GM23338 (cell line): ENCODE measurements at regions not wholly inside any gene's neighbourhood (a gene's known extent, or its start where the extent isn't known, plus 50 kb on each side); places are given as distances from the start of the nearest gene placed in this dataset.

Experiments
- ATAC-seq: fragments of 200-7000 bp; cut with Tn5 transposase; 3 replicates; pipeline ENCODE4 v1.9.1; 2020
- DNase-seq: peaks from one replicate; pipeline ENCODE4 v3.0.0-alpha.2; 2015; ENCODE audit warnings: low spot score
- H2AFZ ChIP-seq: fragments of 200-600 bp; sonication (generic); 2 replicates; pipeline ENCODE4 v1.8.0; 2016; ENCODE audit warnings: antibody characterized with exemption, mild to moderate bottlenecking, moderate library complexity
- H3F3A ChIP-seq: fragments of 200-600 bp; sonication (generic); replicated peaks from 2 replicates; pipeline ENCODE4 v1.8.0; 2017; ENCODE audit warnings: antibody characterized with exemption, mixed run types, low read depth
- H3K27ac ChIP-seq: fragments of 200-600 bp; sonication (generic); 2 replicates; pipeline ENCODE4 v1.6.1; 2016; ENCODE audit warnings: low read depth
- H3K27me3 ChIP-seq: fragments of 200-600 bp; sonication (generic); 2 replicates; pipeline ENCODE4 v1.8.0; 2016; ENCODE audit warnings: mild to moderate bottlenecking, mixed run types, moderate library complexity; ENCODE audit not compliant: insufficient read depth
- H3K36me3 ChIP-seq: fragments of 200-600 bp; sonication (generic); 2 replicates; pipeline ENCODE4 v1.8.0; 2016; ENCODE audit warnings: mild to moderate bottlenecking; ENCODE audit not compliant: insufficient read depth
- H3K4me1 ChIP-seq: fragments of 200-600 bp; sonication (generic); 2 replicates; pipeline ENCODE4 v1.8.0; 2016; ENCODE audit warnings: mild to moderate bottlenecking, moderate library complexity; ENCODE audit not compliant: insufficient read depth
- H3K4me2 ChIP-seq: fragments of 200-600 bp; sonication (generic); 2 replicates; pipeline ENCODE4 v1.7.1; 2017; ENCODE audit warnings: mixed run types
- H3K4me3 ChIP-seq: fragments of 200-600 bp; sonication (generic); 2 replicates; pipeline ENCODE4 v1.6.1; 2016; ENCODE audit warnings: mixed run types
- H3K79me2 ChIP-seq: fragments of 200-600 bp; sonication (generic); replicated peaks from 2 replicates; pipeline ENCODE4 v1.8.0; 2017; ENCODE audit warnings: mild to moderate bottlenecking; ENCODE audit not compliant: insufficient read depth
- H3K9me2 ChIP-seq: fragments of 200-600 bp; sonication (generic); 2 replicates; pipeline ENCODE4 v1.8.0; 2017; ENCODE audit not compliant: insufficient read depth
- H4K20me1 ChIP-seq: fragments of 200-600 bp; sonication (generic); replicated peaks from 2 replicates; pipeline ENCODE4 v1.8.0; 2017; ENCODE audit warnings: mild to moderate bottlenecking; ENCODE audit not compliant: insufficient read depth
- H3K27ac Mint-ChIP-seq: 2 replicates; pipeline ENCODE4 v1.8.0; 2020; ENCODE audit warnings: inconsistent platforms, mild to moderate bottlenecking, moderate library complexity, mixed read lengths
- H3K27me3 Mint-ChIP-seq: 3 replicates; pipeline ENCODE4 v1.8.0; 2022; ENCODE audit warnings: low read depth, mild to moderate bottlenecking, moderate library complexity, mixed read lengths, inconsistent platforms; ENCODE audit not compliant: insufficient read depth, poor library complexity
- H3K36me3 Mint-ChIP-seq: 3 replicates; pipeline ENCODE4 v1.8.0; 2021; ENCODE audit warnings: low read depth, mild to moderate bottlenecking, inconsistent platforms, moderate library complexity, mixed read lengths
- H3K4me1 Mint-ChIP-seq: 3 replicates; pipeline ENCODE4 v1.8.0; 2020; ENCODE audit warnings: mild to moderate bottlenecking, inconsistent platforms, mixed read lengths
- H3K4me3 Mint-ChIP-seq: 3 replicates; pipeline ENCODE4 v1.8.0; 2021; ENCODE audit warnings: moderate library complexity, mild to moderate bottlenecking, inconsistent platforms, mixed read lengths
- H3K9me3 Mint-ChIP-seq: 3 replicates; pipeline ENCODE4 v1.8.0; 2020; ENCODE audit warnings: moderate library complexity, mild to moderate bottlenecking, inconsistent platforms, mixed read lengths
- CREB1 ChIP-seq: fragments of 250-450 bp; sonication (Bioruptor Pico); IDR thresholded peaks from 2 replicates; pipeline ENCODE4 v1.5.0; 2020; ENCODE audit warnings: low read depth, mild to moderate bottlenecking, moderate library complexity
- EZH2phosphoT487 ChIP-seq: fragments of 200-600 bp; sonication (generic); IDR thresholded peaks from one replicate; pipeline ENCODE4 v1.8.1; 2018; ENCODE audit warnings: antibody characterized with exemption; ENCODE audit not compliant: unreplicated experiment
- JUNB ChIP-seq: IDR thresholded peaks from one replicate; pipeline ENCODE4 v1.6.1; 2016; ENCODE audit warnings: antibody characterized with exemption; ENCODE audit not compliant: unreplicated experiment
- NANOG ChIP-seq: IDR thresholded peaks from 2 replicates; pipeline ENCODE4 v1.6.1; 2016; ENCODE audit warnings: antibody characterized with exemption, borderline replicate concordance
- POLR2AphosphoS5 ChIP-seq: IDR thresholded peaks from 2 replicates; pipeline ENCODE4 v1.6.1; 2016; ENCODE audit warnings: antibody characterized with exemption, low read depth
- STAT1 ChIP-seq: IDR thresholded peaks from one replicate; pipeline ENCODE4 v1.6.1; 2016; ENCODE audit warnings: antibody characterized with exemption; ENCODE audit not compliant: unreplicated experiment
- TF ChIP-seq, protein P1 (sequence below): fragments of 250-450 bp; sonication (Bioruptor Pico); IDR thresholded peaks from 2 replicates; pipeline ENCODE4 v1.5.0; 2020; ENCODE audit warnings: mild to moderate bottlenecking, moderate library complexity

DNA sequence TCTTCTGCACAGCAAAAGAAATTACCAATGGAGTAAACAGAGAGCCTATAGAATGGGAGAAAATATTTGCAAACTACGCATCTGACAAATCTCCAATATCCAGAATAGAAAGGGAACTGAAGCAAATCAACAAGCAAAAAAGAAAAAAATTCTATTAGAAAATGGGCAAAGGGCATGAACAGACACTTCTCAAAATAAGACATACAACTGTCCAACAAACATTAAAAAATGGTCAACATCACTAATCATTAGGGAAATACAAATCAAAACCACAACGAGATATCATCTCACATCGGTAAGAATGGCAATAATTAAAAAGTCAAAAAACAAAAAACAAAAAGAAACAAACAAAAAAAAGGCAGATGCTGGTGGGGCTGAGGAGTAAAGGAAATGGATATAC is 356.4 kb downstream of the ADCYAP1 start (continued):
- TF ChIP-seq, protein P1, sequence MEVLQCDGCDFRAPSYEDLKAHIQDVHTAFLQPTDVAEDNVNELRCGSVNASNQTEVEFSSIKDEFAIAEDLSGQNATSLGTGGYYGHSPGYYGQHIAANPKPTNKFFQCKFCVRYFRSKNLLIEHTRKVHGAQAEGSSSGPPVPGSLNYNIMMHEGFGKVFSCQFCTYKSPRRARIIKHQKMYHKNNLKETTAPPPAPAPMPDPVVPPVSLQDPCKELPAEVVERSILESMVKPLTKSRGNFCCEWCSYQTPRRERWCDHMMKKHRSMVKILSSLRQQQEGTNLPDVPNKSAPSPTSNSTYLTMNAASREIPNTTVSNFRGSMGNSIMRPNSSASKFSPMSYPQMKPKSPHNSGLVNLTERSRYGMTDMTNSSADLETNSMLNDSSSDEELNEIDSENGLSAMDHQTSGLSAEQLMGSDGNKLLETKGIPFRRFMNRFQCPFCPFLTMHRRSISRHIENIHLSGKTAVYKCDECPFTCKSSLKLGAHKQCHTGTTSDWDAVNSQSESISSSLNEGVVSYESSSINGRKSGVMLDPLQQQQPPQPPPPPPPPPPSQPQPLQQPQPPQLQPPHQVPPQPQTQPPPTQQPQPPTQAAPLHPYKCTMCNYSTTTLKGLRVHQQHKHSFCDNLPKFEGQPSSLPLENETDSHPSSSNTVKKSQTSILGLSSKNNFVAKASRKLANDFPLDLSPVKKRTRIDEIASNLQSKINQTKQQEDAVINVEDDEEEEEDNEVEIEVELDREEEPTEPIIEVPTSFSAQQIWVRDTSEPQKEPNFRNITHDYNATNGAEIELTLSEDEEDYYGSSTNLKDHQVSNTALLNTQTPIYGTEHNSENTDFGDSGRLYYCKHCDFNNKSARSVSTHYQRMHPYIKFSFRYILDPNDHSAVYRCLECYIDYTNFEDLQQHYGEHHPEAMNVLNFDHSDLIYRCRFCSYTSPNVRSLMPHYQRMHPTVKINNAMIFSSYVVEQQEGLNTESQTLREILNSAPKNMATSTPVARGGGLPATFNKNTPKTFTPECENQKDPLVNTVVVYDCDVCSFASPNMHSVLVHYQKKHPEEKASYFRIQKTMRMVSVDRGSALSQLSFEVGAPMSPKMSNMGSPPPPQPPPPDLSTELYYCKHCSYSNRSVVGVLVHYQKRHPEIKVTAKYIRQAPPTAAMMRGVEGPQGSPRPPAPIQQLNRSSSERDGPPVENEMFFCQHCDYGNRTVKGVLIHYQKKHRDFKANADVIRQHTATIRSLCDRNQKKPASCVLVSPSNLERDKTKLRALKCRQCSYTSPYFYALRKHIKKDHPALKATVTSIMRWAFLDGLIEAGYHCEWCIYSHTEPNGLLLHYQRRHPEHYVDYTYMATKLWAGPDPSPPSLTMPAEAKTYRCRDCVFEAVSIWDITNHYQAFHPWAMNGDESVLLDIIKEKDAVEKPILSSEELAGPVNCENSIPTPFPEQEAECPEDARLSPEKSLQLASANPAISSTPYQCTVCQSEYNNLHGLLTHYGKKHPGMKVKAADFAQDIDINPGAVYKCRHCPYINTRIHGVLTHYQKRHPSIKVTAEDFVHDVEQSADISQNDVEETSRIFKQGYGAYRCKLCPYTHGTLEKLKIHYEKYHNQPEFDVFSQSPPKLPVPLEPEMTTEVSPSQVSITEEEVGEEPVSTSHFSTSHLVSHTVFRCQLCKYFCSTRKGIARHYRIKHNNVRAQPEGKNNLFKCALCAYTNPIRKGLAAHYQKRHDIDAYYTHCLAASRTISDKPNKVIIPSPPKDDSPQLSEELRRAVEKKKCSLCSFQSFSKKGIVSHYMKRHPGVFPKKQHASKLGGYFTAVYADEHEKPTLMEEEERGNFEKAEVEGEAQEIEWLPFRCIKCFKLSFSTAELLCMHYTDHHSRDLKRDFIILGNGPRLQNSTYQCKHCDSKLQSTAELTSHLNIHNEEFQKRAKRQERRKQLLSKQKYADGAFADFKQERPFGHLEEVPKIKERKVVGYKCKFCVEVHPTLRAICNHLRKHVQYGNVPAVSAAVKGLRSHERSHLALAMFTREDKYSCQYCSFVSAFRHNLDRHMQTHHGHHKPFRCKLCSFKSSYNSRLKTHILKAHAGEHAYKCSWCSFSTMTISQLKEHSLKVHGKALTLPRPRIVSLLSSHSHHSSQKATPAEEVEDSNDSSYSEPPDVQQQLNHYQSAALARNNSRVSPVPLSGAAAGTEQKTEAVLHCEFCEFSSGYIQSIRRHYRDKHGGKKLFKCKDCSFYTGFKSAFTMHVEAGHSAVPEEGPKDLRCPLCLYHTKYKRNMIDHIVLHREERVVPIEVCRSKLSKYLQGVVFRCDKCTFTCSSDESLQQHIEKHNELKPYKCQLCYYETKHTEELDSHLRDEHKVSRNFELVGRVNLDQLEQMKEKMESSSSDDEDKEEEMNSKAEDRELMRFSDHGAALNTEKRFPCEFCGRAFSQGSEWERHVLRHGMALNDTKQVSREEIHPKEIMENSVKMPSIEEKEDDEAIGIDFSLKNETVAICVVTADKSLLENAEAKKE (CRISPR knock-in tag) = no peak
- TF ChIP-seq STAT1 (no peak), CREB1 (no peak)

DNA sequence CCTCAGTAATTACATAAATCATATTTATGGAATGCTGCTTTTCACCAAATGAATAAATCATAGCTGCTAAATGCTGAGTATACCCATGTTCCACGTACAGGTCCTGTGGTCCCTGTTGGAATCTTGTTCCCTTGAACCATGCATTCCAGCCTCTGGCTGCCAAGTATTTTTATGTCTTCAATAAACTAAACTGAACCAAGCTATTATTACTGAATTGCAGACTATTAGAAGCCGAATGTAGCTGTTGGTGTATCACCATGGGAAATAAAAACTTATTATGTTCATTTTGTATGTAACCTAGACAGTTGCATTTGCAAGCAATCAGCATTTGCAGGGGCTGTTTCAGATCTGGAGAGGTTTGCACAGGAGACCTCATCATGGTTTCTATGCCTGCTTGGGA is 362.4 kb downstream of the ADCYAP1 start:
- Histone ChIP-seq H3K36me3 (no peaks in the 10 kb centered on the region), H4K20me1 (no peaks in the 10 kb centered on the region), H3K4me3 (no peak overlapping the region), H3K4me2 (no peak overlapping the region), H2AFZ (no peak overlapping the region), H3K27ac (no peak overlapping the region), H3K27me3 (no peaks in the 10 kb centered on the region), H3K9me2 (no peaks in the 10 kb centered on the region), H3K79me2 (no peaks in the 10 kb centered on the region), H3K4me1 (no peaks in the 10 kb centered on the region), H3F3A (no peaks in the 10 kb centered on the region)
- Mint-ChIP-seq H3K27ac (no peak overlapping the region), H3K9me3 (peaks cover 3% of the 10 kb centered on the region; the same call in 2 of the 3 replicates), H3K4me3 (no peak overlapping the region), H3K27me3 (peaks cover 1% of the 10 kb centered on the region), H3K4me1 (no peaks in the 10 kb centered on the region), H3K36me3 (no peaks in the 10 kb centered on the region)
- DNase-seq = no peak
- ATAC-seq = no peak
- TF ChIP-seq POLR2AphosphoS5 (no peak), STAT1 (no peak), EZH2phosphoT487 (no peak), JUNB (no peak), NANOG (no peak)
